GM21576 (cell line): ENCODE measurements at regions not wholly inside any gene's neighbourhood (a gene's known extent, or its start where the extent isn't known, plus 50 kb on each side); places are given as distances from the start of the nearest gene placed in this dataset.

Source experiments
- ATAC-seq: cut with Tn5 transposase; IDR thresholded peaks from one replicate; pipeline ENCODE4 v1.9.1; 2021; ENCODE audit warnings: mild to moderate bottlenecking, moderate library complexity; ENCODE audit not compliant: unreplicated experiment

DNA sequence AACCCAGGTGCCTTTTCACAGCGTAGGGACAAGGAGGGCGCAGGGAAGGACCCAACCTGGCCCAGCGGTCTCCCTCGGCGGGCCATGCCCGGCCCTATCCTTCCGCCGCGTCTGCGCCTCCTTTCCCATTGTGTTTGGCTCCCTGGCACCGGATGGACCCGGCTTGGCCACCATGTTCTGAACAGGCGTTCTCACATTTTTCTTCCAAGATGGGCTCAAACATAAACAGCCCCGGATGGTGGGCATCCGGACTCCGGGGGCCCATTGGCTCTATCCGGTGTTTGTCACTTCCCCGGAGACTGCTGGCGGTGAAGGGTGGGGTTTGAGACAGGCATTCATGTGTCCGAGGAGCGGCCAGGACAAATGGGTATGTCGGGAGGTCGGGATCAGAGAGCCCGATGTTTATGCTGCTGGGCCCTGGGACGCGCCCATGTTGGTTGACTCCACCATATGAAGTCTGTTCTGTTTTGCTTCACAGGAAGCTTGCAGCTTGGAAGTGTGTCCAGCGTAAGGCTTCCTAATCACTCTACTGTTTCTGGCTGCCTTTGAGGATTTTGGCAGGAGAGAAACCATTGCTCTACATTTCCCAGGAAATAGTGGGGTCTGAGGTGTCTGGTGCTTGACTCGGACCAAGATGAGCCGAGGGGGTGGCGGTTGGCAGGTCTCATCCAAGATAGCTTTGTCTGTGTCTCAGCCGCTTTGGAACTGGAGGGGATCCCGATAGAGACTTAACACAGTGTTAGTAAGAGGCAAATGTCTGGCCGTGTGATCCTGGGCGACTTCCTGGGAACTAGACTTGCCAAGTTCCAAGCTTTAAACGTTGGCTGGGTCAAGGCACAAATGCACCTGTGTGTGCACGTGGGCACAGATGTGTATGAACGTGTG, 188.3 kb downstream of the IRF8 start:
- no peak for ATAC-seq

DNA sequence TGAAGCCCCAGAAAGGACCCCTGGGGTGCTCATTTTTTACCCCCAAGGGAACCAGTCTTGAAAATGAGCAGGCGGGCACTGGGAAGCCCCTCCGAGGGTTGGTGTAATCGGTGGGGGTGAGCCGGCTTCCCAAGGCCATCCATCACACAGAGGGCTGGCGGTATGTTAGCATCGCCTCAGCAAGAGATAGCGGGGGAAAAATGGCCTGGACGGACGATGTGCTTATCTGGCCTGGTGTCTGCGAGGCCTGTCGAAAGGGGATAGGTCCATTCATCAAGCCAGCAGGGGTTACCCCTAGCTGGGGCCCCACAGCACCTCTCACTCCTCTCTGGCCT, 188.9 kb downstream of the IRF8 start:
- no peak for ATAC-seq

DNA sequence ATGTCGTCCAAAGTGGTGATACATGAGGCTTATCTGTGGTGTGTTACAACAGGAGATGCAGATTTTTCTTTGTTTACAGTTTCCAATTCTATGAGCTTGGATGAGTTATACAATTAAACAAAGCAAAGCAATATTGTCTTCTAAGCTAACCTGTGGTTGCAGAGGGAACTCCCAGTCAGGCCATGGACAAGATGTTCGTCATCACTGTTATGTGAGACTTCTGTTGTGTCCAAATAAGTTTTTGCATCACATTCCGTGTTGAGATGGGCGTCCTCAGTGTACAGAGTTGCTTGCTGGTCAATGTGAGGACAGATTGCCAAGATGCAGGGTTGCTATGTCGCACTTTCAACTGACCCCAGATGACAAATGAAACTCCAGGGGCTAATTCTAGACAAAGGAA, 189.3 kb downstream of the IRF8 start:
- ATAC-seq: no peak

DNA sequence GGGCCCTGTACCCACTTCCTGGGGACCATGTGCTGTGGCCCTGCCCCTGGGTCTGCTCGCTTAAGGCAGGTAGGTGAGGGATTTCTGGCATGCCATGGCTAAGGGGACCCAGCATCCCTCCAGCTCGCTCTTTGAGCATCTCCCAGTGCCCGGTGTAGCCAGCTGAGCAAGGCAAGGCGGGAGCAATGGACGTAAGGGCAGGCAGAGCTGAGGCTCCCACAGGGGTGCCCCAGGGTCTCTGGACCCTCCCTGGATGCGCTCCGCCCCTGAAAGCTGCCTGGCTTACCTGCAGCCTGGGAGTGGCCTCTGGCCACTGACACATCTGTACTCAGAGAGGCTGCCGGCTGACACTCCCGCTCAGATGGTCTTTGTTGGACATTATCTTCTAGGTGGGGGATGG, 189.9 kb downstream of the IRF8 start:
- ATAC-seq: no peak

DNA sequence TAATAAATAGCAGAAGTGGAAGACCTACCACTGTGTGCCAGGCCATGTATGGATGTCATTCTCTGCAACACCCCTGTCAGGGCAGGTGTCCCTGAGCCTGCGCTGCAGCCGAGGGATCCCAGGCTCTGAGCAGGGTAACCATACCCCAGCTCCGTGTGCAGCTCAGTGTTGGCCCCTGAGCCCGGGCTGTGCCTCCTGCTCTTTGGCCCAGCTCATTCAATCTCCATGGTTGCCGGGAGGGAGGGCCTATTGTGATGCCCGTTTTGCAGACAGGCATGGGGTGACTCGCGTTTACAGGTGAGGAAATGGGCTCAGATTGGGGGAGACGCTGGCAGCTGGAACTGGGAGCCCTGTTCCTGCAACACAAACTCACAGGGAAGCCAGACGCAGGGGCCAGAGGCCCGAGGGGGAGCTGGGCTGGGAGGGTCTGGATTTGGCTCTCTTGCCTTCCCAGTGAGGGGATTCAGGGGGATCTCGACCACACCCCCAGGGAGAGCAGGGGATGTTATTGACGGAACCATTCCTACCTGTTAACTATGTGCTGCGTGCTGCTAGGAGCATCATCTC, 190.5 kb downstream of the IRF8 start:
- no peak for ATAC-seq

DNA sequence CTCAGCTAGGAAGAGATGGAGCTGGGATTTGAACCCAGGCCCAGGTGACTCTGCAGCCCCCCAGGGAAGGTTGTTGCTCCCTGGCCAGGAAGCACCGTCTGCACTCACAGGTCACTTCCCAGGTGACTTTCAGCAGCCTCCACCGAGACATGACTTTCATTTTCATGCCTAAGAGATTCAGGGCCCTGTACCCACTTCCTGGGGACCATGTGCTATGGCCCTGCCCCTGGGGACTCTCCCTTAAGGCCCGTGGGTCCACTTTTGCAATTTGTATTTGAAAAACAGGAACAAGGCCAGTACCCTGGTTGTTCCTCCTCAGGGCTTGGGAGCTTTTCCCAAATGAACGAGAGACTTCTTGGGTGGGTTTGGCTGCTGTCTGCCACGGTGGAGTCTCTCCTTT, 191.0 kb downstream of the IRF8 start:
- peak; percentile 59 for ATAC-seq

DNA sequence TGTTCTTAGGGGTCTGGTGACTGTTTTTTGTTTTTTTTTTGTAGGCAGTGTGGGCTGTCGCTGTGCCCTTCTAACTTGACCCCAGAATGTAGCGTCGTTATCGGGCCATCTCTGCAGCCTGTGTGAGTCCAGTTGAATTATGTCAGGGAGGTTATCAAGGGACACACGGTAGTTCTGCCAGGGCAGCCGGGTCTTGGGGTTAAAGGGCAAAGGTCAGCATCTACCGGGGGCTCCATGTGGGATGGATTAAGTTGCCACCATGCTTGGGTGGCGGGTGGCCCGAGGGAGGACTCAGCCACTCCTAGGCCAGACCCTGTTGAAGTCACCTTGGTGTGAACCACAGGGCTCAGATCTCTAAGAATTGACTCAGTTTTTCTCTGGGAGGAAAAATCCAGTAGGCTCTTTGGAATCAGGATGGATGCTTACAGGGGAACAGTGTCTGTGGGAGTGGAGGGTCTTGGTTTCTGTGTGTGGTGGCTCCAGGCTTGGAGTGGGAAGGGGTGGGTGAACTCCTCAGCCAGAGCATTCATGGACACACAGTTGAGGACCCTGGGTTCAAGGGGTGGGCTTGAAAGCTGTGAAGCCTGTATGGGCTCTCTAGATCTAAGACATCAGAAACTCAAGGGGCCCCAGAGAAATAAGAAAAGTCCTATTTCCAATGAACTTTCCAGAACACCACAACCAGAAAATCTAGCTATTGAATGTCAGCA, 191.7 kb downstream of the IRF8 start:
- ATAC-seq: no peak

DNA sequence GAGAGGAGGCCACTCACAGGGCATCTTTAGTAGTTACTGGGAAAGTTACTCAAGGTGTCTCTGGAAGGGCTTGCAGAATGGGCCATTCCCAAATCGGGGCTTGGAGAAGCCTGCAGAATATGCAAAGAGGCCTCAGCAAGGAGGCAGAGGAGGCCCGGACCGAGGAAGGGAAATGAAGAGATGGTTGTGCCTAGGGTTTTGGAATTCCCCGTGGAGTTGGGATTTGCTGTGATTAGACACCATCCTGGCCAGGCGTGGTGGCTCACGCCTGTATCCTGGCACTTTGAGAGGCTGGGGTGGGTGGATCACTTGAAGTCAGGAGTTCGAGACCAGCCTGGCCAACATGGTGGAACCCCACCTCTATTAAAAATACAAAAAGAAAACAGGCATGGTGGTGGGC, 193.0 kb downstream of the IRF8 start:
- ATAC-seq: no peak

DNA sequence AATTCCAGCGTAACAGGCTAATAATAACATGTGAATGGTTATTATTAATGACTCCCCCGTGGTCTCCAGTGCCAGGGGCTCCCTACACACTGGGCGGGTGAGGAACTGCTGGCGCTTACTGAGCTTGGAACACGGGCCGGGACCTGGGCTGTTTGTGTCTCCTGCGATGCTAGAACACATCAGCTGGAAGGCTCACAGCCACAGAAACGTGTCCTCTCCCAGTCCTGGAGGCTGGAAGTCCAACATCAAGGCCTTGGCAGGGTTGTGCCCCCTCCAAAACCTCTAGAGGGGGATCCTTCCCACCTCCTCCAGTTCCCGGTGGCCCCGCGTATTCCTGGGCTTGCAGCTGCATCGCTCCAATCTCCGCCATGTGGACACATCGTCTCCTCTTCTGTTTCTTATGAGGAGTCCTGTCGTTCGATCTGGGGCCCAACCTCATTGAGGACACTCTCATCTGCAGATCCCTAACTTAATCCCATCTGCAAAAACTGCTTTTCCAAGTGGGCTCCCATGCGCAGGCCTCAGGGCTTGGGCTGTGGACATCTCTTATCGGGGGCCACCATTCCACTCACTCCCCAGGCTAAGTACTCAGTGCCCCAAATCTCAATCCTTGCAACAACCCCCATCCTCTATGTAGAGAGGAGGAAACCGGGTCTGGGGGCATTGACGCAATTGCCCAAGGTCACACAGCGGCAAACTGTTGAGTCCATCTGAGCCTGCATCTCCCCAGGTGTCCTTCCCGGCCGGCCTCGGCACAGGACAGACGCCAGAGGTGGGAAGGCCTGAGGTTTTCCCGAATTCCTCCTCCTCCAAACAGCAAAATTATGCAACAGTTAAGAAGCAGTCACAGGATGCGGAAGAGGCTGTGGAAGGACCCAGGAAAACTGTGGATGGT, 193.9 kb downstream of the IRF8 start:
- no peak for ATAC-seq

DNA sequence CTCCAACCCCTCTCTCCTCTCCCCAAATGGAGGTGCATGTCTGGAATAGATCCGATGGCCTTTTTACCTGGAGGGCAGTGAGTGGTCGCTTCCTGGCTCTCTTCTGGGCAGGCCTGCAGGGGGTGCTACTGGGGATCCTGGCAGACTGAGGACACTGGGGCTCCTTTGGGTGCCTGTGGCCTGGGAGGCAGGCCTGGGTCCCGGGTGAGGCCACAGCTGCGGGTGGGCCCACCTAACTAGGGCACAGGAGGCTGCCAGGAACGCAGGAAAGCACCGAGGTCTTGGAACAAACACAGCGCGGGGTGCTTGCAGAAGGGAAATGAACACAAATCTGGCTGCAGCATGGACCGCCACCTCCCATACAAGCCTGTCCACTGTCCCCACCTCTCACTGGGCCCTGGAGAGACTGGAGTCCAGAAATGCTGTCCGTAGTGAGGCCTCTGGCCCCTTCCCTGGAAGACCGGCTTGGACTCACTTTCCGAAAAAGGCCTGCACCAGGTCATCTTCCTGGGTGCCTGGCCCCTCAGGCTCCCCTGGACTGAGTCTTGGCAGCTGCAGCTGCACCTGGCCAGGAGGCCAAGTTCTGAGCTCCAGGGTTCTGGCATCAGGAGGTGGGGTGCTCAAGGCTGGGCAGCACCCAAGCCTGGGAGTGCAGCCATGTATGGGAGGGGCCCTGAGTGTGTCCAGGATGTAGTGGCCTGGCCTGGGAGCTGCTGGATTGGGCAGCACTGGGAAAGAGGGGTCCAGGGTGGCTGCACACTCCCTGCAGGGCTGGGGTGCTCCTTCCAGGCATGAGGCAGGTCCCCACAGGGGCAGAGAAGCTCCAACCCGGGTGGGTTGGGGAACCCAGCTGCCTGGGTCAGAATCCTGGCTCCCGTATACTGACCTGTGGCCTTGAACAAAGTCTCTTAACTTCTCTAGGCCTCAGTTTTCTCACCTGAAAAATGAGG, 195.1 kb downstream of the IRF8 start:
- no peak for ATAC-seq

DNA sequence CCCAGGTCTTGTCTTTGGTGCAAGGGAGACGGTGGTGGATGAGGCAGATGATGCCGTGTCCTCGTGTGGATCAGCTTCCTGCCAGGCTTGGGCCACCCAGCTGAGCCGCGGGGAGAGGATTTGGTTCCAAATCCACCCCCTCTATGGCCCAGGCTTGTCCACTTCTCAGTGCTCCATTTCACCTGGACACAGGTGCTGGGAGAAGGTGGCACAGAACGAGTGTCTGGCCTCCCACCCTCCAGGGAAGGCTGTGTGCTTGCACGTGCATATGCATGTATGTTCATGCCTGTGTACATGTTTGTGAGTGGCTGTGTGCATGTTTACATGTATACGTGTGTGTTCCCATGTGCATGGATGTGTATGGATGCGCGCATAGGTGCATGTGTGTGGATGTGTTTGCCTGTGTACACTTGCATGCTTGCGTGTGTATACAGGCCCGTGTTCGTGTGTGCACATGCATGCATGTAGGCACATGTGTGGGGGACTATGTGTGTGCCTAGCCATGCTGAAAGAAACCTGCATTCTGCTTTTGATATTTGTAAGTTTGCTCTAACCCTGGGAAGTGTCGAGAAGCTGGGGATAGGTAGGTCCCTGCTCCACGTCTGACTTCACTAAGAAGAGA, 196.3 kb downstream of the IRF8 start:
- no peak for ATAC-seq

DNA sequence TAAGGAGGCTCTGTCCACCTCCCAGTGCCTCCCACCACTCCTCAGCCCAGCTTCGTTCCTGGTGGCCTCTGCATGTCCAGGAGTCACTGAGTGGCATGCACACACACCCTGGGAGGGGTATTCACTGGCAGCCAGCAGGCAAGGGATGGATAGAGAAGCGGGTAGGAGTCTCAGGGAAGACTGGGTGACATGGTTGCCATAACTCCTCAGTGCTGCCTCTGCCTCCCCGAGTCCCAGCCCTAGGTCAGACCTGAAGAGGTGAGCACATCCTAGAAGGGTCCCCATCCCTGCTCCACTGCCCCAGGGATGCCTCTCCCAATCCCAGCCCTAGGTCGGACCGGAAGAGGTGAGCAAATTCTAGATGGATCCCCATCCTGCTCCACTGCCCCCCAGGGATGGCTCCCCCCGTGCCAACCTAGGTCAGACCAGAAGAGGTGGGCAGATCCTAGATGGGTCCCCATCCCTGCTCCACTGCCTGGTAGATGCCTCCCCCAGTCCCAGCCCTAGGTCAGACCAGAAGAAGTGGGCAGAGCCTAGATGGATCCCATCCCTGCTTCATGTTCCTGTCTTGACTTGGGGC, 197.0 kb downstream of the IRF8 start:
- no peak for ATAC-seq

DNA sequence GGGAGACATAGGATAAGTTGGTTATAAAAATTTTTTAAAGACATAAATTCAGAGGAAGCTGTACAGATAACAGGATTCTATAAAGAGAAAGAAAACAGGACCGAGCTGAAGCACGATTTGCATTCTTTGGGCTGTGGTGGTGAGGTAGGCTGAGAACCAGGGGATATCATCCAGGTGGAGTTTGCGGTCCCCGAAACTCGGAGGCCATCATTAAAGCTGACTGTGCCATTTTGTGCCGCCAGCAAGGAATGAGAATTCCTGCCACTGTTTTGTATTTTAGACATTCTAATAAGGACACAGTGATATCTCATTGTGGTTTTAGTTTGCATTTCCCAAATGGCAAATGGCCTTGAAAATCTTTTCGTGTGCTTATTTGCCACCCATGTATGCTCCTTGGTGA, 197.9 kb downstream of the IRF8 start:
- no peak for ATAC-seq

DNA sequence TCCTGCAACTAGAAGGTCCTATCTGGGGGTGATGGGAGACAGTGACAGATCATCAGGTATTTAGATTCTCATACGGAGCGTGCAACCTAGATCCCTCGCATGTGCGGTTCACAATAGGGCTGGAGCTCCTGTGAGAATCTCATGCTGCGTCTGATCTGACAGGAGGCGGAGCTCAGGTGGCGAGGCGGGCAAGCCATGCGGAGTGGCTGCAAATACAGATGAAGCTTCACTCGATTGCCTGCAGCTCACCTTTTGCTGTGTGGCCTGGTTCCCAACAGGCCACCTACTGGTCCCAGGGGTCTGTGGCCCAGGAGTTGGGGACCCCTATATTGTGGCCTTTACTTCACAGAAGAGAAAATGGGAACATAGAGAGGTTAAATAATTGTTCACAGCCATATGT, 200.4 kb downstream of the IRF8 start:
- ATAC-seq: no peak

DNA sequence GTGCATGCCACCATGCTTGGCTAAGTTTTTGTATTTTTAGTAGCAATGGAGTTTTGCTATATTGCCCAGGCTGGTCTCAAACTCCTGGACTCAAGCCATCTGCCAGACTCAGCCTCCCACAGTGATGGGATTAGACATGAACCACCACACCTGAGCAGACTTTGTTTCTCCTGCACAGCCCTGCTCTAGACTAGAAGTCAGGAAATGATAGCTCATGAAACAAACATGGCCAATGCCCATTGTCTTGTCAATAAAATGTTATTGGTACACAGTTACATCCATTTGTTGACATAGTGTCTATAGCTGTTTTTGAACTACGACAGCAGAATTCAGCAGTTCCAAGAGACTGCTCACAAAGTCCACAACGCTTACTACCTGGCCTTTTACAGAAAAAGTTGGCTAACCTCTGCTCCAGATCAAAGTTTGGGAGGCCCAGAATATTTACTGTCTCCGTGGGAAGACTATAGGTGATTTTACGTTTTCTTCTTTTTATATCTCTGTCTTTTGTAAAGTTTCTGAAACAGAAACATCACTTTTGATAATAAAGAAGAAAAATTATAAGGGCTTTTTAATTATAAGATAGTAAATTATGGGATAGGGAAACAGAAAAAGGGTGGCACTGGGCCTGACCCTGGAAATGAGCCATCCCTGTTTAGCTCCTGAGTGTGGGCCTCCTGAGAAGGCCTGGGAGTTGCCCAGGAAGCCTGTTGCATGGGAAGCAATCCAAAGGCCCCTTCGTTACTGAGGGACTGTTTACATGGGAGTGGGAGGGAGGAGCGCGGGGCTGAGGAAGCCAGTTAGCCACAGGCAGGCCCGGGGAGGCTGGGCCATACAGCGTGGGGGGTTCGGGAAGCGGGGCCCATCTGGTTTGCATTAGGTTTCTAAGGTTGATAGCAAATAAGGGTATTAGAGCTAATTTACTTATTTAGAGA, 201.5 kb downstream of the IRF8 start:
- no peak for ATAC-seq

DNA sequence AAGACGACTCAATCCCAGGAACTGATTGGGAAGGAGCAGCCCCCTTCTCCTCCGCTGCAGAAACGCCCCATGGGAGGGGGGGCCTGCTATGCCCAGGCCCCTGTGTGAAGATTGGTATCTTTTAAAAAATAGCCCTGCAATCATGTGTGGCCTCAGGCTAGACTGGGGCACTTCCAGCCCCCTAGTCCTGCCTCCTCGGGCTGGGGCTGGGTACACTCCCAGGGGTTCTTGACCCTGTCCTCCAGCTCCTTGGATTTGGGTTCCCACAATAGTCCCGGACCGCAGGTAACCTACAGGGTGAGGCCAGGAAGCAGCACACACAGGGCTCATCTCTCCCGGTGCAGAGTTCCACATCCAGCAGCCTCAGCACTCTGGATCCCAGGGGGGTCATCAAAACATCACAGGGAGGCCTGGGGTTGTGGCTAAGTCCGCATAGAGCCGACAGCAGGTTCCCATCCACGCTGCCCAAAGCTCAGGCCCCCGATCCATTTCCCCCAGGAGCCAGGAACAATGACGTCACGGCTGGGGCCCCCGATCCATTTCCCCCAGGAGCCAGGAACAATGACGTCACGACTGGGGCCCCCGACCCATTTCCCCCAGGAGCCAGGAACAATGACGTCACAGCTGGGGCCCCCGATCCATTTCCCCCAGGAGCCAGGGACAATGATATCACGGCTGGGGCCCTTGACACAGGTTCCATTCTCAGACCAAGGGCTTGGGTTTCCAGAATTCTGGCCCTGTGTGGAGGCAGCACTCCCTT, 202.4 kb downstream of the IRF8 start:
- no peak for ATAC-seq

DNA sequence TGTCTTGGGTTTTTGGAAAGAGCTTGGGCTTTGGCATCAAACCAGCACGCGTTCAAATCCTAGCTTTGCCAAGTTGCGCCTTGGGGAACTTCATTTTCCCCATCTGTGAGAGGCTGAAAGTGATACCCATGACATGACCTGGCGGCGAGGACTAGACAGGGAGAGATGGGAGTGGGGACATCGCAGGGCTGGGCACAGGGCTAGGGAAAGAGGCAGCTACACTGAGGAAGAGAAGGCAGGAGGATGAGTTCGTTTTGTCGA, 202.9 kb downstream of the IRF8 start:
- ATAC-seq: no peak

DNA sequence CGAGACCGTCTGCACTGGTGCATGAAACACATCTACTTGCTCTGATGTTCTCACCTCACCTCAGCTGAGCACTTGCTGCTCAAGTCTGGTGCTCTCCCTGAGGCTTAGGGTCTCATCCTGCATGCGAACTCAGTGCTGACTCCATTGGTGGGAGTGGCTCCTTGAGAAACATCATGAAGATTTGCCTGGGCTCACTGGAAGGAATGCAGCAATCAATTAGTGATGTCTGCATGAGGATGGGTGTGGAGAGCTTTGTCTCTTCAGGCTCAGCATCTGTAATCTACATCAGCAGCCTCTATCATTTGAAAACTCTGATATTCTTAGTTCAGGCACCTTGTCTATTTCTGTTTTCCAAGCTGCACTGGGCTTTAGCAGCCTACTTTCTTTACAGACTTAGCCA, 204.4 kb downstream of the IRF8 start:
- no peak for ATAC-seq
